ENCODE measurements at regions not wholly inside any gene's neighbourhood (a gene's known extent, or its start where the extent isn't known, plus 50 kb on each side); places are given as distances from the start of the nearest gene placed in this dataset.

DNA sequence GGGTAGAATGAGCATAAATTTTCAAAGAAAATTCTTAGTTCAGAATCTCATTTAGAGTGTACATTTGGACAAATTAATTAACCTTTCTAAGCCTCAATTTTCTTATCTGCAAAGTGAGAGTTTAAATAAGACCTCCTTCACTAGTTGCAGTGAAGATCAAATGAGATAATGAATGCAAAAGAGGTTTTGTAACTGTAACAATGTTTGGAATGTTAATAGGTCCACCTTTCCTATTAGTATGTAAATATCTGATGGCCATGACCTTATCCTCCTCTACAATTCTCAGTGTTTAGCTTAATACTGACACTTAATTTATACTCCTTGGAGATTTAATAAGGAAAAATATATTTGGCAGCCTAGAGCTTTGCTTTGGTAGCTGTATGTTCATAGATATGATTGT is 138.8 kb downstream of the GABRG1 start:
- DNase-seq (ENCODE audit: low spot score) = no peak

DNA sequence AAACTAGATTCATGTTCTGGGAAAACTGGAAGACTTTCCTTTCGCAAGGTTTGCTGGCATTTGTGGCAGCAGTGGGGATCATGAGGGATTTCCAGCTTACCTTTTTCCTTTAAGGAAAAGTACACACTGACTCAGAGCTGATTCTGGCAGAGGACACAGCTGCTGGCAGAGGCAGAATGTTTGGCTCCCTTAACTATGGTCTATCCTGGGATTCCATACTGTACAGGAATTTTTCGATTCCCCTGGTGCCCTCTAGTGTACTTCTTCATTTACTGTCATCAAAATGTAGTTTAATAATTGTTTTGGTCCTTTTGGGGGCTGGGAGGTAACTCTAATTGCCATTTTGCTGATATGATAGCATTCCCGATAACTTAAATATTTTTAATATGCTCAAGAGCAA is 152.7 kb downstream of the GABRG1 start:
- no peak for DNase-seq (ENCODE audit: low spot score)

GRCh38 chr4:45957353-45957752 is 166.5 kb downstream of the GABRG1 start:
- no peak for DNase-seq (ENCODE audit: low spot score)

DNA sequence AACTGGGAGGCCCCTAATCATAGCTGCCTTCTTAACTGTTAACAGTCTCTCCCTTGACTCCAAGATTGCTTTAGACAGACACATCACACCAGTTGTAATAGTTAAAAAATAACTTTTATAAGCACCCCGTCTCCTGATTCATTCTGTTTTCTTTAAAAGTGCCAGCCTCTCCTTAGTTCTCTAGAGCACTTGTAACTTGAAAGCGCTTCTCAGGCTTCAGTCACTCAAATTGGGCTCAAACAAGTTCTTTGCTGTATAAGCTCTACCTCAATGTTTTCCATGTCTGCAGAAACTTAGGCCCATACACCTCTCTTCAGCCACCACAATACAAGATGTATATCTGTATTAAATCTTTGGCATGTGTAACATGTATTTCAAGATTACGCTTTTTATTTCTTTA is 169.6 kb downstream of the GABRG1 start:
- no peak for DNase-seq (ENCODE audit: low spot score)

GRCh38 chr4:45951153-45951552 is 172.7 kb downstream of the GABRG1 start:
- DNase-seq (ENCODE audit: low spot score) = no peak

- DNase-seq (ENCODE audit: low spot score) = no peak
Observed at GRCh38 chr4:45946699-45947098, 177.2 kb downstream of the GABRG1 start.

- no peak for DNase-seq (ENCODE audit: low spot score)
Observed at GRCh38 chr4:45944000-45944399, 179.9 kb downstream of the GABRG1 start.

- DNase-seq (ENCODE audit: low spot score) = no peak
Observed at GRCh38 chr4:45939056-45939455, 184.8 kb downstream of the GABRG1 start.

DNA sequence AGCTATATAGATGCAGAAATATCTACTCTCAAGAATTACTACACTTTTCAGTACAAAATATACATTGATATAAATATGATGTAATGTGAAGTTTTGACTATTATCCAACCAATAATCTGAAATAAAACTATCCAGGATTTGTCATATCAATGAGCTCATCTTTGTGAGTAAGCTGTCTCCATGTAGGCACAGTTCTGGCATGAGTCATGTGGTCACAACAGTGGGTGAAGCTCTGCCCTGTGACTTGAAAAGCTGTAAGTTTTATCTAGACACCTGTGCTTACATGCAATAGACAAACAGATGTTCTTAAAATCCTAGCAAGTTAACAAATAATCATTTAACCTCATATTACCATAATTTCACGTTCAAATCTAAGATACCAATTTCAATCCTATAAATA is 192.7 kb downstream of the GABRG1 start:
- DNase-seq (ENCODE audit: low spot score) = no peak

- DNase-seq (ENCODE audit: low spot score) = no peak
Observed at GRCh38 chr4:45927641-45928040, 196.2 kb downstream of the GABRG1 start.

DNA sequence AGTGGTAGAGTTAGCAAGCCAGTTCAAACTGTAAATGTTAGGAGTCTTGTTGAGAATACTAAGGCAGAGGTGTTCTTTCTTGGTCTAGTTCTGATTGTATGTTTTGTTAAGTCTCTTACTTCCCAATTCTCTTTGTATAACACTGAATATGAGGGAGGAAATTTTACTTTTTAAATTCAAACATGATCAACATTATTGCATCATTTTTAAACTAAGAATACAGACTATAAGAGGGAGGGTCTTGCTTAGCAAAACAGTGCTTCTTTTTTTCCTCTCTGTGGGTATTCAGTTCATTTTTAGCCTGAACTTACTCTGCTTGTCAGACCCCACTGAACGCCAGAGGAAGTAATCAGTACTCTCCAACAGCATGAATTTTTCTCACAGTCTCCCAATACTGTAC is 198.0 kb downstream of the GABRG1 start:
- no peak for DNase-seq (ENCODE audit: low spot score)

DNA sequence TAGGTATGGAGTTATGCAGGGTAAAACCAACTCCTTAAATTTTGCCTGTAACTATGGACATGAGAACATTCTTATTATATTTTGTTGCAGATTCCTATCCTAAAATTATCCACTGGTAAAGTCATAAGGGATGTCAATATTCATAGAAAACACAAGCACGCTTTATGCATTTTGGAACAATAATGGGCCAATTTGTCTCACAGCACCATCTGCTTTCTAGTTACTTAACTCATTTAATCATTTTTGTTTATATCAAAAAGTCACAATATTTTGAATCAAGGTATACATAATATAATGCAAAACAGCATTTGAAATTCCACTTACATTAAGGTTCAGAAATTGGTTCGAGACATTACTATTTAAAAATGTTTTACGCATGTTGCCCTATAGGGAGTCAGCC is 203.0 kb downstream of the GABRG1 start:
- DNase-seq (ENCODE audit: low spot score) = no peak

GRCh38 chr4:45910511-45910910 is 213.3 kb downstream of the GABRG1 start:
- no peak for DNase-seq (ENCODE audit: low spot score)

GRCh38 chr4:45897946-45898585 is 225.8 kb downstream of the GABRG1 start:
- DNase-seq (ENCODE audit: low spot score) = no peak

DNA sequence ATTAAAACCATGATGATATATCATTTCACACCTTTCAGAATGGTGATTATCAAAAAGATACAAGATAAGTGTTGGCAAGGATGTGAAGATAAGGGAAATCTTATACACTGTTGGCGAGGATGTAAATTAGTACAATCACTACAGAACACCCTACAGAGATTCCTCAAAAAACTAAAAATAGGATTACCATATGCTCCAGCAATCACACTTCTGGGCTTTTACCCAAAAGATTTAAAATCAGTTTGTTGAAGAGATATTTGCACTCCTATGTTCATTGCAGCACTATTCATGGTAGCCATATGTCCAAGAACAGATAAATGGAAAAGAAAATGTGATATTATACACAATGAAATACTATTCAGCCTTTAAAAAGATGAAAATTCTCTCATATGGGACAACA is 240.4 kb downstream of the GABRG1 start:
- DNase-seq (ENCODE audit: low spot score) = no peak

GRCh38 chr4:45876235-45876890 is 247.5 kb downstream of the GABRG1 start:
- no peak for DNase-seq (ENCODE audit: low spot score)

GRCh38 chr4:45869184-45869583 is 254.7 kb downstream of the GABRG1 start:
- DNase-seq (ENCODE audit: low spot score) = no peak

DNA sequence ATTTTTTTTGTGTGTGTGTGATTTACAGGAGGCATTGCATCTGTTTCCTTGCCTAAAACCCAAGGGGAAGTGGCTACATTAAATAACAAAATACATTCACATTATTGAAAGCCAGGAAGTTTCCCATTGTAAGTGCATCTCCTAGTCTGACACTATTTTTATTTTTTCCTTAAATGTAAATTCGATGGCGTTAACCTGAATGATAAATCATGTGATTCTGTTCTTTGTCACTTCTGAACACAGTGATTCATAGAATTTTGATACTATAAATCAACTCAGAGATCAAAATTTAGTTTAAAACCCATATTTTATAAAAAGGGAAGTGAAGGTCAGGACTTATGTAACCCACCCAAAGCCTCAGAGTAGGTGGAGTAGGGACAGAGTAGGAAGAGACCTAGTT is 258.1 kb downstream of the GABRG1 start:
- DNase-seq (ENCODE audit: low spot score) = no peak

- DNase-seq (ENCODE audit: low spot score) = no peak
Observed at GRCh38 chr4:45855857-45856256, 268.0 kb downstream of the GABRG1 start.

DNA sequence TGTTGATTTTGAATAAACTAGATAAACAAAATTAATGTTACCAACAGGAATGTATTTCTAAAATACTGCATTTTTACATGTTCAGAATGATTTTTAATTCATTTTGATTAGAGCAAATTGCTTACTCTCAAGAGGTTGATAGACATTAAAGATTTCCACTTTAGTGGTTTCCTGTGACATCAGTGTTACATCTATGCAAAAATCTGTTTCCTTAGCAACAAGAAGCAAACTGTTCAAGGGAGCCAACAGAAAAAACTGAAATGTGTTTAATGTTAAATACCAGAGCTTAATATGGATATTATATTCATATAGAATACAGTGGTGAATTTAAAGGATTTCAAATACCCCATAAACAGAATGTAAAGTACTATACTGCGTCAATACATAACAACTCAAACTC is 277.8 kb downstream of the GABRG1 start:
- no peak for DNase-seq (ENCODE audit: low spot score)

GRCh38 chr4:45841791-45842190 is 282.1 kb downstream of the GABRG1 start:
- DNase-seq (ENCODE audit: low spot score) = no peak

- no peak for DNase-seq (ENCODE audit: low spot score)
Observed at GRCh38 chr4:45831692-45832091, 292.2 kb downstream of the GABRG1 start.

DNA sequence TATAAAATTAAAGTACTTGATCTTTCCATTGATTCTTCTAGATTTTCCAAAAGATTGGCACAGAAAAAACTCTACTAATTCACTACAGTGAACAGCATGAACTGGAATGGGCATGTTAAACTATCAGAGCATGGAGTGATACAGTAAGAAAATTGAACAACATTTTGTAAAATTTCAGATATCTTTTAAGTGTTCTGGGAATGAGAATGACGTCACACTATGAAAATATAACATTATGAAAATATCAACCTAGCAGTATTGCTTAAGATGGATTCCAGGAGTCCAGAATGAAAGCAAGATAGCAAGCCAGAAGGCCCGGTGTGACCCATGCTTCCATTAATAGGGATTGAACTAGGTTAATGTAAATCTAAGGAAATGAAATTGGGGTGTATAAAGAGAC is 319.9 kb downstream of the GABRG1 start:
- no peak for DNase-seq (ENCODE audit: low spot score)

GRCh38 chr4:45795135-45795534 is 328.7 kb downstream of the GABRG1 start:
- no peak for DNase-seq (ENCODE audit: low spot score)

Measured in globus pallidus (tissue), 1 donor.